Breast epithelium (tissue), 3 donors: ENCODE measurements at regions not wholly inside any gene's neighbourhood (a gene's known extent, or its start where the extent isn't known, plus 50 kb on each side); places are given as distances from the start of the nearest gene placed in this dataset.

Experiments used
- POLR2A ChIP-seq: fragments of 450-650 bp; IDR thresholded peaks from one replicate; pipeline ENCODE4 v1.6.1; 2016; ENCODE audit warnings: antibody characterized with exemption, mild to moderate bottlenecking, moderate library complexity
- POLR2AphosphoS5 ChIP-seq, 3 donors: sonication (generic); formaldehyde crosslinking; IDR thresholded peaks; one replicate each; pipeline ENCODE4 v1.6.1; 2017; ENCODE audit warnings: antibody characterized with exemption in 3 of 3
- TF ChIP-seq, protein P1 (sequence below), 3 donors: fragments of 450-650 bp; IDR thresholded peaks; one replicate each; pipeline ENCODE4 v1.5.1; 2016 to 2017; ENCODE audit warnings: antibody characterized with exemption in 3 of 3, mild to moderate bottlenecking in 3 of 3, moderate library complexity in 3 of 3

DNA sequence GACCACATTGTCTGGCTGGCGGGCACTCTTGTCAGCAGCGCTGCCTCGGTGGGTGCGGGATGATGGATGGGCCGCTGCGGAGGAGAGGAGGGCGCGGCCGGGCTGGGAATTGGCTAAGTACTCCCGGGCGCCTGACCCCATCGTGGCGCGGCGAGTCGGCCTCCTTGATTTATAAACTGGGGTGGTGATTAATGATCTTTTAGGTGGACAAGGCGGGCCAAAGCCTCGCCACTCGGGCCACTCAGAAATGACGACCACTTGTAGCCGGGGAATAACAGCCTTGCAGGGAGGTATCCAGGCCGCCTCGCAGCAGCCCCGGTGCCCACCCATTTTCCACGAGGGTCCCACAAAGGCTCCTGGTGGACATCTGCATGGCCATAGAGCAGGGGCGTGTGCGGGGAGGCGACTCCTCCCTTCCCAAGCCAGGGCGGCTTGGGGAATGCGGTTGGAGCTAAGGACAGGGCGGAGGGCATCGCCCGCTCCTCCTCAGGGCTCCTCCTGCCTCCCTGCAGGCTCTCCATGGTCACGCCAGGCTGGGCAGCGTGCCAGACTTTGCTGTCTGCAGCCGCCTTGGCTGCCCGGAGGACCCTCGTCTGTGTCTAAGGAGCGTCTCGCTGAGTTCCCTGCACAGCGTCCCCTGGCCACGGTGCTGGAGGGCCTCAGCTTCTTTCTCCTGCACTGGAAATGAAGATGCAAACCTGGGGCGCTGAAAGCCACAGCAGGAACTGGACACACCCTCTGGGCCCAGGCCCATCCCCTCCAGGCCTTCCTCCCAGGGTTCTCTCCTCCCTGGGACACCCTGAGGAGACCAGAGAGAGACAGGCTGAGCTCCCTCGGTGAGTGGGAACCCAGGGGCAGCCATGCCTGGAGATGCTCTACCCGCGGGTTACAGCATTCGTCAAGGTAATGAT, 287.4 kb upstream of the IRX4 start:
- TF ChIP-seq, protein P1, sequence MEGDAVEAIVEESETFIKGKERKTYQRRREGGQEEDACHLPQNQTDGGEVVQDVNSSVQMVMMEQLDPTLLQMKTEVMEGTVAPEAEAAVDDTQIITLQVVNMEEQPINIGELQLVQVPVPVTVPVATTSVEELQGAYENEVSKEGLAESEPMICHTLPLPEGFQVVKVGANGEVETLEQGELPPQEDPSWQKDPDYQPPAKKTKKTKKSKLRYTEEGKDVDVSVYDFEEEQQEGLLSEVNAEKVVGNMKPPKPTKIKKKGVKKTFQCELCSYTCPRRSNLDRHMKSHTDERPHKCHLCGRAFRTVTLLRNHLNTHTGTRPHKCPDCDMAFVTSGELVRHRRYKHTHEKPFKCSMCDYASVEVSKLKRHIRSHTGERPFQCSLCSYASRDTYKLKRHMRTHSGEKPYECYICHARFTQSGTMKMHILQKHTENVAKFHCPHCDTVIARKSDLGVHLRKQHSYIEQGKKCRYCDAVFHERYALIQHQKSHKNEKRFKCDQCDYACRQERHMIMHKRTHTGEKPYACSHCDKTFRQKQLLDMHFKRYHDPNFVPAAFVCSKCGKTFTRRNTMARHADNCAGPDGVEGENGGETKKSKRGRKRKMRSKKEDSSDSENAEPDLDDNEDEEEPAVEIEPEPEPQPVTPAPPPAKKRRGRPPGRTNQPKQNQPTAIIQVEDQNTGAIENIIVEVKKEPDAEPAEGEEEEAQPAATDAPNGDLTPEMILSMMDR (IDR thresholded peaks at IDR 0.05): no peak
- no peak for TF ChIP-seq POLR2A
- TF ChIP-seq POLR2AphosphoS5 (IDR thresholded peaks at IDR 0.05): no peak
